ENCODE measurements at regions not wholly inside any gene's neighbourhood (a gene's known extent, or its start where the extent isn't known, plus 50 kb on each side); places are given as distances from the start of the nearest gene placed in this dataset.

GRCh38 chr2:114031605-114032505 is 142.0 kb downstream of the ACTR3 start:
- Histone ChIP-seq H3K36me3 (no peaks in the 10 kb centered on the region), H3K27me3 (peaks cover 0 to 5% of the 10 kb centered on the region in 2 donors), H3K9me3 (peaks cover 0 to 5% of the 10 kb centered on the region in 2 donors), H3K27ac (no peak overlapping the region), H3K4me1 (no peaks in the 10 kb centered on the region), H3K4me3 (no peak overlapping the region)
- ATAC-seq, result no peak
- peak in 2 of 4 donors; percentile 3 to 7 for DNase-seq
- TF ChIP-seq CTCF (IDR thresholded peaks at IDR 0.05), result no peak
- intact Hi-C loops (cut with DNase I), result no loop called here

GRCh38 chr2:114032705-114033104 is 142.8 kb downstream of the ACTR3 start:
- ATAC-seq (no peak), DNase-seq (no peak)
- no peaks in the 10 kb centered on the region for H3K36me3 ChIP-seq
- H3K27me3 ChIP-seq, result peaks cover 0 to 5% of the 10 kb centered on the region in 2 donors
- H3K4me1 ChIP-seq, result no peaks in the 10 kb centered on the region
- intact Hi-C loops (cut with DNase I), result no loop called here
- H3K27ac ChIP-seq, result no peak overlapping the region
- TF ChIP-seq CTCF (IDR thresholded peaks at IDR 0.05), result no peak
- peaks cover 0 to 5% of the 10 kb centered on the region in 2 donors for H3K9me3 ChIP-seq
- no peak overlapping the region for H3K4me3 ChIP-seq

GRCh38 chr2:114034742-114035141 is 144.9 kb downstream of the ACTR3 start:
- H3K9me3 ChIP-seq, result no peaks in the 10 kb centered on the region
- H3K27me3 ChIP-seq, result peaks cover 0 to 5% of the 10 kb centered on the region in 2 donors
- no peak overlapping the region for H3K4me3 ChIP-seq
- DNase-seq (no peak), ATAC-seq (no peak)
- no peak for TF ChIP-seq CTCF (IDR thresholded peaks at IDR 0.05)
- H3K4me1 ChIP-seq, result no peaks in the 10 kb centered on the region
- H3K36me3 ChIP-seq, result no peaks in the 10 kb centered on the region
- no peak overlapping the region for H3K27ac ChIP-seq
- intact Hi-C loops (cut with DNase I), result no loop called here

GRCh38 chr2:114038710-114039109 is 148.8 kb downstream of the ACTR3 start:
- Histone ChIP-seq H3K9me3 (no peaks in the 10 kb centered on the region), H3K4me3 (no peak overlapping the region), H3K4me1 (no peaks in the 10 kb centered on the region), H3K27ac (no peak overlapping the region), H3K27me3 (no peaks in the 10 kb centered on the region), H3K36me3 (no peaks in the 10 kb centered on the region)
- no peak for DNase-seq
- TF ChIP-seq CTCF (IDR thresholded peaks at IDR 0.05), result no peak
- intact Hi-C loops (cut with DNase I), result no loop called here
- ATAC-seq, result no peak

GRCh38 chr2:114039677-114040076 is 149.8 kb downstream of the ACTR3 start:
- no peak overlapping the region for H3K4me3 ChIP-seq
- H3K27me3 ChIP-seq, result no peaks in the 10 kb centered on the region
- DNase-seq (no peak), ATAC-seq (no peak)
- no peak overlapping the region for H3K27ac ChIP-seq
- TF ChIP-seq CTCF (IDR thresholded peaks at IDR 0.05), result no peak
- intact Hi-C loops (cut with DNase I), result no loop called here
- no peaks in the 10 kb centered on the region for H3K36me3 ChIP-seq
- H3K4me1 ChIP-seq, result no peaks in the 10 kb centered on the region
- no peaks in the 10 kb centered on the region for H3K9me3 ChIP-seq

All from left lung (tissue), 4 donors.